Liver (tissue), 3 donors: ENCODE measurements at regions not wholly inside any gene's neighbourhood (a gene's known extent, or its start where the extent isn't known, plus 50 kb on each side); places are given as distances from the start of the nearest gene placed in this dataset.

Experiments
- EGR1 ChIP-seq, 2 donors: IDR thresholded peaks; 2 replicates each; pipeline ENCODE4 v1.6.1; 2016 to 2018; ENCODE audit warnings: antibody characterized with exemption in 2 of 2, low read depth in 2 of 2
- FOXA1 ChIP-seq: IDR thresholded peaks from 2 replicates; pipeline ENCODE4 v1.6.1; 2016; ENCODE audit warnings: antibody characterized with exemption
- GABPA ChIP-seq, 2 donors: IDR thresholded peaks in 1 of 2; conservative IDR thresholded peaks in 1 of 2; 2 replicates each; pipeline ENCODE4 v1.6.1; 2016; ENCODE audit warnings: antibody characterized with exemption in 2 of 2, mild to moderate bottlenecking in 1 of 2, moderate library complexity in 1 of 2
- HNF4G ChIP-seq: IDR thresholded peaks from 2 replicates; pipeline ENCODE4 v1.6.1; 2016; ENCODE audit warnings: antibody characterized with exemption
- RAD21 ChIP-seq, 2 donors: IDR thresholded peaks; 2 replicates each; pipeline ENCODE4 v1.6.1; 2016; ENCODE audit warnings: antibody characterized with exemption in 2 of 2, mild to moderate bottlenecking in 2 of 2
- RXRA ChIP-seq, 2 donors: IDR thresholded peaks; 2 replicates each; pipeline ENCODE4 v1.6.1; 2017 to 2018; ENCODE audit warnings: antibody characterized with exemption in 2 of 2, mild to moderate bottlenecking in 1 of 2
- TAF1 ChIP-seq: conservative IDR thresholded peaks from 2 replicates; pipeline ENCODE4 v1.6.1; 2016; ENCODE audit warnings: antibody characterized with exemption, mild to moderate bottlenecking
- YY1 ChIP-seq: IDR thresholded peaks from 2 replicates; pipeline ENCODE4 v1.6.1; 2016; ENCODE audit warnings: antibody characterized with exemption, mild to moderate bottlenecking
- TF ChIP-seq, protein P1 (sequence below): fragments of 150-350 bp; IDR thresholded peaks from 2 replicates; pipeline ENCODE4 v1.5.1; 2017; ENCODE audit warnings: improper control_type of control experiment, low read depth, low read length; ENCODE audit not compliant: missing input control
- TF ChIP-seq, protein P2 (sequence below): IDR thresholded peaks from 2 replicates; pipeline ENCODE4 v1.6.1; 2016; ENCODE audit warnings: antibody characterized with exemption, mild to moderate bottlenecking
- TF ChIP-seq, protein P3 (sequence below): IDR thresholded peaks from 2 replicates; pipeline ENCODE4 v1.6.1; 2016; ENCODE audit warnings: antibody characterized with exemption
- donor health status: healthy.
- donor health status: healthy.

DNA sequence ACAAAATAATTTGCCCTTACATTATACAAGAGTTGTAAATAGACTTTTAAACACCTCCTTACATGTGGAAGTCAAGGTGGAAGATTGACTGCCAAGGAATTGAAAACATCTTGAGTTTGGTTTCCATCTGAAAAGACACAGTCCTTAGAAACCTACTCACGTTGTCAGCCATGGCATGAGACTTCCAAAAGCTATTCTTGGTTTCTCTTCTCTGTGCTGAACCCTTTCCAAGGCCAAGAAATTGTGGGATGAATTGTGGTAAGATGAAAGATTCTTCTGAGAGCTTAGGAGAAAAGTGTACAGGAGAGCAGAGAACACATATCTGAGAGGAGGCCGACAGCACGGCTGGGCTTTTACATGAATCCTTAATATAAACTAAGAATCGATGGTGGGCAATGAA, 370.0 kb downstream of the FBXW7 start:
- TF ChIP-seq, protein P1, sequence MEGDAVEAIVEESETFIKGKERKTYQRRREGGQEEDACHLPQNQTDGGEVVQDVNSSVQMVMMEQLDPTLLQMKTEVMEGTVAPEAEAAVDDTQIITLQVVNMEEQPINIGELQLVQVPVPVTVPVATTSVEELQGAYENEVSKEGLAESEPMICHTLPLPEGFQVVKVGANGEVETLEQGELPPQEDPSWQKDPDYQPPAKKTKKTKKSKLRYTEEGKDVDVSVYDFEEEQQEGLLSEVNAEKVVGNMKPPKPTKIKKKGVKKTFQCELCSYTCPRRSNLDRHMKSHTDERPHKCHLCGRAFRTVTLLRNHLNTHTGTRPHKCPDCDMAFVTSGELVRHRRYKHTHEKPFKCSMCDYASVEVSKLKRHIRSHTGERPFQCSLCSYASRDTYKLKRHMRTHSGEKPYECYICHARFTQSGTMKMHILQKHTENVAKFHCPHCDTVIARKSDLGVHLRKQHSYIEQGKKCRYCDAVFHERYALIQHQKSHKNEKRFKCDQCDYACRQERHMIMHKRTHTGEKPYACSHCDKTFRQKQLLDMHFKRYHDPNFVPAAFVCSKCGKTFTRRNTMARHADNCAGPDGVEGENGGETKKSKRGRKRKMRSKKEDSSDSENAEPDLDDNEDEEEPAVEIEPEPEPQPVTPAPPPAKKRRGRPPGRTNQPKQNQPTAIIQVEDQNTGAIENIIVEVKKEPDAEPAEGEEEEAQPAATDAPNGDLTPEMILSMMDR, result no peak
- TF ChIP-seq HNF4G (no peak), RAD21 (IDR thresholded peaks at IDR 0.05) (no peak), GABPA (IDR thresholded peaks at IDR 0.05 in 1 of 2, conservative IDR thresholded peaks at IDR 0.05 in 1 of 2) (no peak), FOXA1 (no peak), EGR1 (IDR thresholded peaks at IDR 0.05; ENCODE audit: low read depth in 2 of 2) (no peak), TAF1 (no peak), YY1 (no peak), RXRA (IDR thresholded peaks at IDR 0.05) (no peak)
- TF ChIP-seq, protein P2, sequence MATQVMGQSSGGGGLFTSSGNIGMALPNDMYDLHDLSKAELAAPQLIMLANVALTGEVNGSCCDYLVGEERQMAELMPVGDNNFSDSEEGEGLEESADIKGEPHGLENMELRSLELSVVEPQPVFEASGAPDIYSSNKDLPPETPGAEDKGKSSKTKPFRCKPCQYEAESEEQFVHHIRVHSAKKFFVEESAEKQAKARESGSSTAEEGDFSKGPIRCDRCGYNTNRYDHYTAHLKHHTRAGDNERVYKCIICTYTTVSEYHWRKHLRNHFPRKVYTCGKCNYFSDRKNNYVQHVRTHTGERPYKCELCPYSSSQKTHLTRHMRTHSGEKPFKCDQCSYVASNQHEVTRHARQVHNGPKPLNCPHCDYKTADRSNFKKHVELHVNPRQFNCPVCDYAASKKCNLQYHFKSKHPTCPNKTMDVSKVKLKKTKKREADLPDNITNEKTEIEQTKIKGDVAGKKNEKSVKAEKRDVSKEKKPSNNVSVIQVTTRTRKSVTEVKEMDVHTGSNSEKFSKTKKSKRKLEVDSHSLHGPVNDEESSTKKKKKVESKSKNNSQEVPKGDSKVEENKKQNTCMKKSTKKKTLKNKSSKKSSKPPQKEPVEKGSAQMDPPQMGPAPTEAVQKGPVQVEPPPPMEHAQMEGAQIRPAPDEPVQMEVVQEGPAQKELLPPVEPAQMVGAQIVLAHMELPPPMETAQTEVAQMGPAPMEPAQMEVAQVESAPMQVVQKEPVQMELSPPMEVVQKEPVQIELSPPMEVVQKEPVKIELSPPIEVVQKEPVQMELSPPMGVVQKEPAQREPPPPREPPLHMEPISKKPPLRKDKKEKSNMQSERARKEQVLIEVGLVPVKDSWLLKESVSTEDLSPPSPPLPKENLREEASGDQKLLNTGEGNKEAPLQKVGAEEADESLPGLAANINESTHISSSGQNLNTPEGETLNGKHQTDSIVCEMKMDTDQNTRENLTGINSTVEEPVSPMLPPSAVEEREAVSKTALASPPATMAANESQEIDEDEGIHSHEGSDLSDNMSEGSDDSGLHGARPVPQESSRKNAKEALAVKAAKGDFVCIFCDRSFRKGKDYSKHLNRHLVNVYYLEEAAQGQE, result no peak
- TF ChIP-seq, protein P3, sequence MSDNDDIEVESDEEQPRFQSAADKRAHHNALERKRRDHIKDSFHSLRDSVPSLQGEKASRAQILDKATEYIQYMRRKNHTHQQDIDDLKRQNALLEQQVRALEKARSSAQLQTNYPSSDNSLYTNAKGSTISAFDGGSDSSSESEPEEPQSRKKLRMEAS, result no peak
